Caco-2 (cell line): ENCODE measurements at regions not wholly inside any gene's neighbourhood (a gene's known extent, or its start where the extent isn't known, plus 50 kb on each side); places are given as distances from the start of the nearest gene placed in this dataset.

ENCODE experiments used
- BruUV-seq: library from RNA; stranded (reverse); fragments of 400-500 nt; replicated peaks from 2 replicates; lab custom pipeline; 2021; lab: Mats Ljungman, UMichigan
- CTCF ChIA-PET: fragments of 300-600 bp; sonication (Branson Sonifier 250); formaldehyde crosslinking; loops from one replicate; lab custom pipeline; 2022; ENCODE audit warnings: antibody characterized with exemption; lab: Charles Lee
- POLR2A ChIA-PET: fragments of 300-600 bp; sonication (Branson Sonifier 250); formaldehyde crosslinking; loops from one replicate; lab custom pipeline; 2022; ENCODE audit warnings: antibody characterized with exemption; lab: Charles Lee
- DNase-seq, 2 experiments: peaks; one replicate each; pipeline versions ENCODE4 v3.0.0 to v3.0.0-alpha.2; 2020 to 2022
- H3K27me3 ChIP-seq: replicated peaks from 2 replicates; pipeline ENCODE4 v1.6.0; 2011; ENCODE audit warnings: low read length; ENCODE audit not compliant: control insufficient read depth, insufficient read depth
- H3K36me3 ChIP-seq: 2 replicates; pipeline ENCODE4 v1.5.1; 2011; ENCODE audit warnings: low read length; ENCODE audit not compliant: control insufficient read depth, insufficient read depth
- H3K4me1 ChIP-seq: fragments of 250-450 bp; sonication (Bioruptor Pico); 2 replicates; pipeline ENCODE4 v1.5.1; 2020; ENCODE audit warnings: mild to moderate bottlenecking
- H3K4me3 ChIP-seq: 2 replicates; pipeline ENCODE4 v1.5.1; 2011; ENCODE audit warnings: low read depth, mild to moderate bottlenecking, control low read depth, low read length
- H3K9me3 ChIP-seq: fragments of 250-450 bp; sonication (Bioruptor Pico); 2 replicates; pipeline ENCODE4 v1.5.1; 2020; ENCODE audit warnings: mild to moderate bottlenecking, moderate library complexity
- H3K27ac Mint-ChIP-seq: one replicate; pipeline ENCODE4 v1.8.0; 2022; ENCODE audit warnings: mixed read lengths; ENCODE audit not compliant: unreplicated experiment
- H3K27me3 Mint-ChIP-seq: one replicate; pipeline ENCODE4 v1.8.0; 2022; ENCODE audit warnings: mixed read lengths; ENCODE audit not compliant: insufficient read depth, unreplicated experiment
- H3K36me3 Mint-ChIP-seq: one replicate; pipeline ENCODE4 v1.8.0; 2022; ENCODE audit warnings: mild to moderate bottlenecking, mixed read lengths; ENCODE audit not compliant: insufficient read depth, unreplicated experiment
- H3K4me1 Mint-ChIP-seq: one replicate; pipeline ENCODE4 v1.8.0; 2022; ENCODE audit warnings: low read depth, mixed read lengths; ENCODE audit not compliant: unreplicated experiment
- H3K4me3 Mint-ChIP-seq: one replicate; pipeline ENCODE4 v1.8.0; 2022; ENCODE audit warnings: mild to moderate bottlenecking, moderate library complexity, mixed read lengths; ENCODE audit not compliant: unreplicated experiment
- H3K9me3 Mint-ChIP-seq: one replicate; pipeline ENCODE4 v1.8.0; 2022; ENCODE audit warnings: mixed read lengths; ENCODE audit not compliant: unreplicated experiment
- CTCF ChIP-seq, 2 experiments: fragments of 200-600 bp in 1 of 2; IDR thresholded peaks; 1 replicate in 1 of 2; 2 replicates in 1 of 2; pipeline versions ENCODE4 v1.5.1 to v1.8.0; 2011 to 2022; ENCODE audit warnings: antibody characterized with exemption in 1 of 2, control low read depth in 1 of 2, inconsistent platforms in 1 of 2, low read depth in 1 of 2, low read length in 1 of 2, mild to moderate bottlenecking in 1 of 2, moderate library complexity in 1 of 2; ENCODE audit not compliant: insufficient read depth in 1 of 2, severe bottlenecking in 1 of 2, unreplicated experiment in 1 of 2
- intact Hi-C: fragments of 100-400 bp; cut with micrococcal nuclease; formaldehyde crosslinking; loops from one replicate; pipeline ENCODE4 v1.10.0; 2022; ENCODE audit not compliant: unreplicated experiment

- ChIA-PET POLR2A (no interaction called here), CTCF (no interaction called here)
- Histone ChIP-seq H3K27me3 (no peaks in the 10 kb centered on the region), H3K36me3 (no peaks in the 10 kb centered on the region), H3K9me3 (no peaks in the 10 kb centered on the region), H3K4me3 (no peak overlapping the region), H3K4me1 (no peaks in the 10 kb centered on the region)
- no peak for DNase-seq
- H3K9me3 Mint-ChIP-seq = no peaks in the 10 kb centered on the region
- H3K36me3 Mint-ChIP-seq = no peaks in the 10 kb centered on the region
- H3K4me1 Mint-ChIP-seq = no peaks in the 10 kb centered on the region
- no peak overlapping the region for H3K4me3 Mint-ChIP-seq
- H3K27ac Mint-ChIP-seq = no peak overlapping the region
- no TSS peak for BruUV-seq
- TF ChIP-seq CTCF (IDR thresholded peaks at IDR 0.05; ENCODE audit: insufficient read depth in 1 of 2, low read depth in 1 of 2, low read length in 1 of 2, severe bottlenecking in 1 of 2, unreplicated experiment in 1 of 2) = no peak
- H3K27me3 Mint-ChIP-seq = peaks cover 2% of the 10 kb centered on the region
- intact Hi-C loops = no loop called here
These were observed 1047.5 kb upstream of the SPRY2 start for GRCh38 chr13:81388400-81388799.

GRCh38 chr13:81383444-81383843, 1042.5 kb upstream of the SPRY2 start:
- Mint-ChIP-seq H3K36me3 (no peaks in the 10 kb centered on the region), H3K9me3 (no peaks in the 10 kb centered on the region), H3K27me3 (peaks cover 2% of the 10 kb centered on the region), H3K4me3 (no peak overlapping the region), H3K4me1 (no peaks in the 10 kb centered on the region), H3K27ac (no peak overlapping the region)
- Histone ChIP-seq H3K4me1 (no peaks in the 10 kb centered on the region), H3K4me3 (no peak overlapping the region), H3K9me3 (no peaks in the 10 kb centered on the region), H3K27me3 (no peaks in the 10 kb centered on the region), H3K36me3 (no peaks in the 10 kb centered on the region)
- DNase-seq = no peak
- ChIA-PET CTCF (no interaction called here), POLR2A (no interaction called here)
- intact Hi-C loops = no loop called here
- TF ChIP-seq CTCF (IDR thresholded peaks at IDR 0.05; ENCODE audit: insufficient read depth in 1 of 2, low read depth in 1 of 2, low read length in 1 of 2, severe bottlenecking in 1 of 2, unreplicated experiment in 1 of 2) = no peak
- BruUV-seq = no TSS peak

GRCh38 chr13:81382246-81382645, 1041.3 kb upstream of the SPRY2 start:
- no peak overlapping the region for H3K4me3 Mint-ChIP-seq
- H3K4me3 ChIP-seq = no peak overlapping the region
- H3K27me3 Mint-ChIP-seq = peaks cover 4% of the 10 kb centered on the region
- BruUV-seq = no TSS peak
- H3K4me1 ChIP-seq = no peaks in the 10 kb centered on the region
- no peaks in the 10 kb centered on the region for H3K36me3 Mint-ChIP-seq
- DNase-seq = no peak
- intact Hi-C loops = no loop called here
- no peaks in the 10 kb centered on the region for H3K9me3 Mint-ChIP-seq
- H3K9me3 ChIP-seq = no peaks in the 10 kb centered on the region
- no peak for TF ChIP-seq CTCF (IDR thresholded peaks at IDR 0.05; ENCODE audit: insufficient read depth in 1 of 2, low read depth in 1 of 2, low read length in 1 of 2, severe bottlenecking in 1 of 2, unreplicated experiment in 1 of 2)
- no peaks in the 10 kb centered on the region for H3K4me1 Mint-ChIP-seq
- no peaks in the 10 kb centered on the region for H3K27me3 ChIP-seq
- ChIA-PET POLR2A (interaction anchor here (0.6 kb wide), 1 partner anchor 18 kb away, joined by 3 read pairs; no protein-coding TSS in a partner anchor), CTCF (no interaction called here)
- no peak overlapping the region for H3K27ac Mint-ChIP-seq
- no peaks in the 10 kb centered on the region for H3K36me3 ChIP-seq
